GM12878 (cell line): ENCODE measurements at regions not wholly inside any gene's neighbourhood (a gene's known extent, or its start where the extent isn't known, plus 50 kb on each side); places are given as distances from the start of the nearest gene placed in this dataset.

Source experiments
- ATAC-seq: fragments of 200-7000 bp; cut with Tn5 transposase; 3 replicates; pipeline ENCODE4 v1.9.1; 2020; ENCODE audit warnings: mild to moderate bottlenecking, moderate library complexity
- BruUV-seq: library from RNA; stranded (reverse); fragments of 400-500 nt; replicated peaks from 2 replicates; lab custom pipeline; 2021; lab: Mats Ljungman, UMichigan
- CTCF ChIA-PET: fragments of 300-600 bp; sonication (Branson Sonifier 250); formaldehyde crosslinking; extraction: SDS; loops from one replicate; lab custom pipeline; 2021; ENCODE audit warnings: inconsistent platforms; lab: Yijun Ruan, JAX
- POLR2A ChIA-PET: fragments of 350-600 bp; formaldehyde crosslinking; extraction: SDS; loops from one replicate; lab custom pipeline; 2021; ENCODE audit warnings: inconsistent platforms; lab: Charles Lee
- RAD21 ChIA-PET: fragments of 300-600 bp; sonication (Branson Sonifier 250); formaldehyde crosslinking; loops from one replicate; lab custom pipeline; 2023; ENCODE audit warnings: antibody characterized with exemption; ENCODE audit not compliant: unreplicated experiment; lab: Charles Lee
- SMC1A ChIA-PET: fragments of 300-600 bp; sonication (Branson Sonifier 250); formaldehyde crosslinking; loops from one replicate; lab custom pipeline; 2023; ENCODE audit not compliant: unreplicated experiment, uncharacterized antibody; lab: Charles Lee
- DNase-seq: peaks from one replicate; pipeline ENCODE4 v3.0.0-alpha.2; 2011; ENCODE audit warnings: low read depth, low spot score
- FAIRE-seq: peaks from 3 replicates; lab custom pipeline; 2011; peaks lifted over from hg19 to GRCh38; lab: Jason Lieb, UNC
- H2AFZ ChIP-seq: 2 replicates; pipeline ENCODE4 v1.6.0; 2011; ENCODE audit warnings: low read depth, low read length, control low read depth; ENCODE audit not compliant: control insufficient read depth
- H3K27ac ChIP-seq: 2 replicates; pipeline ENCODE4 v1.5.1; 2011; ENCODE audit warnings: control low read depth; ENCODE audit not compliant: control insufficient read depth, insufficient read depth
- H3K27me3 ChIP-seq, 2 experiments: replicated peaks in 1 of 2; 2 replicates each; pipeline versions ENCODE4 v1.6.0 to v1.6.1; 2011; ENCODE audit warnings: low read length in 1 of 2; ENCODE audit not compliant: control insufficient read depth in 2 of 2, insufficient read depth in 2 of 2
- H3K36me3 ChIP-seq, 2 experiments: 2 replicates each; pipeline ENCODE4 v1.5.1; 2011; ENCODE audit warnings: low read length in 1 of 2; ENCODE audit not compliant: control insufficient read depth in 2 of 2, insufficient read depth in 2 of 2
- H3K4me1 ChIP-seq: 2 replicates; pipeline ENCODE4 v1.6.1; 2011; ENCODE audit warnings: mild to moderate bottlenecking, low read length, moderate library complexity, mixed read lengths; ENCODE audit not compliant: control insufficient read depth, insufficient read depth
- H3K4me2 ChIP-seq: 2 replicates; pipeline ENCODE4 v1.6.0; 2011; ENCODE audit warnings: control low read depth; ENCODE audit not compliant: control insufficient read depth, insufficient read depth
- H3K4me3 ChIP-seq: fragments of 200-600 bp; sonication (generic); 2 replicates; pipeline ENCODE4 v1.5.1; 2016
- H3K79me2 ChIP-seq: 2 replicates; pipeline ENCODE4 v1.6.0; 2011; ENCODE audit warnings: low read length; ENCODE audit not compliant: control insufficient read depth, insufficient read depth
- H3K9ac ChIP-seq: 2 replicates; pipeline ENCODE4 v1.8.0; 2011; ENCODE audit warnings: low read length, control low read depth, mixed read lengths; ENCODE audit not compliant: control insufficient read depth, insufficient read depth
- H3K9me3 ChIP-seq: replicated peaks from 3 replicates; pipeline ENCODE4 v1.5.1; 2011; ENCODE audit warnings: mild to moderate bottlenecking, low read length; ENCODE audit not compliant: control insufficient read depth, insufficient read depth
- H4K20me1 ChIP-seq: 2 replicates; pipeline ENCODE4 v1.6.0; 2011; ENCODE audit not compliant: control insufficient read depth, insufficient read depth
- BHLHE40 ChIP-seq, 2 experiments: fragments of 450-650 bp in 1 of 2; IDR thresholded peaks; 2 replicates each; pipeline ENCODE4 v1.6.1; 2011 to 2017; ENCODE audit warnings: low read depth in 2 of 2, borderline replicate concordance in 1 of 2, improper control_type of control experiment in 1 of 2, low read length in 1 of 2, mild to moderate bottlenecking in 1 of 2
- BMI1 ChIP-seq: fragments of 450-650 bp; IDR thresholded peaks from 2 replicates; pipeline ENCODE4 v1.6.1; 2016; ENCODE audit warnings: mild to moderate bottlenecking, moderate library complexity, borderline replicate concordance
- CBX3 ChIP-seq: fragments of 200-600 bp; sonication (generic); IDR thresholded peaks from 2 replicates; pipeline ENCODE4 v1.6.1; 2016; ENCODE audit warnings: low read depth, borderline replicate concordance
- HDGF ChIP-seq: fragments of 450-650 bp; IDR thresholded peaks from 2 replicates; pipeline ENCODE4 v1.6.1; 2016; ENCODE audit warnings: antibody characterized with exemption
- LARP7 ChIP-seq: fragments of 450-650 bp; IDR thresholded peaks from 2 replicates; pipeline ENCODE4 v1.6.1; 2017; ENCODE audit warnings: mild to moderate bottlenecking
- MTA2 ChIP-seq: fragments of 450-650 bp; IDR thresholded peaks from 2 replicates; pipeline ENCODE4 v1.6.1; 2016; ENCODE audit warnings: low read depth, mild to moderate bottlenecking, moderate library complexity
- NFIC ChIP-seq: IDR thresholded peaks from 2 replicates; pipeline ENCODE4 v1.6.1; 2012; ENCODE audit warnings: low read depth, mild to moderate bottlenecking, inconsistent platforms, low read length, moderate library complexity
- NFXL1 ChIP-seq: fragments of 450-650 bp; IDR thresholded peaks from 2 replicates; pipeline ENCODE4 v1.6.1; 2017; ENCODE audit warnings: antibody characterized with exemption, mild to moderate bottlenecking, borderline replicate concordance
- NFYB ChIP-seq: IDR thresholded peaks from 2 replicates; pipeline ENCODE4 v1.6.1; 2011; ENCODE audit warnings: low read depth, mild to moderate bottlenecking, low read length, improper control_type of control experiment, moderate library complexity; ENCODE audit not compliant: insufficient read depth
- POLR2A ChIP-seq: IDR thresholded peaks from 2 replicates; pipeline ENCODE4 v1.6.1; 2011; ENCODE audit warnings: low read depth, mild to moderate bottlenecking, low read length
- RAD21 ChIP-seq: IDR thresholded peaks from 2 replicates; pipeline ENCODE4 v1.6.1; 2011; ENCODE audit warnings: mild to moderate bottlenecking, low read depth, low read length, moderate library complexity; ENCODE audit not compliant: insufficient read depth
- SRF ChIP-seq, 2 experiments: IDR thresholded peaks; 2 replicates each; pipeline ENCODE4 v1.6.1; 2011; ENCODE audit warnings: low read depth in 2 of 2, low read length in 2 of 2, mild to moderate bottlenecking in 1 of 2, moderate library complexity in 1 of 2
- STAT3 ChIP-seq: IDR thresholded peaks from 2 replicates; pipeline ENCODE4 v1.6.1; 2011; ENCODE audit warnings: low read depth, low read length, improper control_type of control experiment
- ZNF217 ChIP-seq: fragments of 450-650 bp; IDR thresholded peaks from 2 replicates; pipeline ENCODE4 v1.6.1; 2017; ENCODE audit warnings: antibody characterized with exemption, mild to moderate bottlenecking
- WGBS: methylation state at CpG from one replicate; pipeline ENCODE4 v1.1.6; 2016; ENCODE audit warnings: low lambda C conversion rate; ENCODE audit not compliant: insufficient replicate concordance, insufficient coverage; ENCODE audit errors: missing lambda C conversion rate; 5-methylcytosine and 5-hydroxymethylcytosine counted together
- in situ Hi-C: fragments of 300-500 bp; cut with MboI; formaldehyde crosslinking; loops from 9 replicates; pipeline ENCODE4 v1.14.3; 2018; ENCODE audit warnings: mixed read lengths
- intact Hi-C: fragments of 100-400 bp; cut with micrococcal nuclease; formaldehyde crosslinking; loops from one replicate; pipeline ENCODE4 v1.14.2; 2022; ENCODE audit not compliant: unreplicated experiment
- TF ChIP-seq, protein P1 (sequence below): fragments of 450-650 bp; IDR thresholded peaks from 2 replicates; pipeline ENCODE4 v1.6.1; 2017; ENCODE audit warnings: mild to moderate bottlenecking, low read depth, inconsistent platforms; ENCODE audit not compliant: poor library complexity, severe bottlenecking
- TF ChIP-seq, protein P2 (sequence below): IDR thresholded peaks from 2 replicates; pipeline ENCODE4 v1.6.1; 2011; ENCODE audit warnings: borderline replicate concordance, low read depth, mild to moderate bottlenecking, moderate library complexity, mixed read lengths, low read length; ENCODE audit not compliant: insufficient read depth; ENCODE audit errors: extremely low read length
- TF ChIP-seq, protein P3 (sequence below): fragments of 150-350 bp; IDR thresholded peaks from 2 replicates; pipeline ENCODE4 v1.6.1; 2016; ENCODE audit warnings: low read depth, low read length

DNA sequence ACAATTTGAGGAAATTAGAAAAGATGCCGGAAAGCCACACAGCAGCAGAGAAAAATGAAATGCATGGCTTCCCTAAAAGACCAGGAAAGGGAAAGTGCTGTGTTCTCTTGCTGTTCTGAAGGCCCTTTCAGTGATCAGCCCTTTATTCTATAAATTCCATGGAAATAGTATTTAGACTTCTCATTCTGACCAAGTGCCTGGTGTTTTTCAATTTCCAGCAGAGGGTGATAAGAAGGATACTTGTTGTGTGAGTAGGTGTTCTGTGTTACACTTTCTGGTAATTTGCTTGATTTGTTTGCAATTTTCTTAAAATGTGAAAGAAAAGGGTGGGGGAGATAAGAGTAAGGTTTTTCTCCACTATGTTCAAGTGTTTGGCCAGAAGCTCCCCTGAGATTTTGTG lies 504.5 kb downstream of the IRS1 start:
- POLR2A ChIA-PET: no interaction called here

More for the DNA sequence above, 504.5 kb downstream of the IRS1 start:
- no TSS peak for BruUV-seq
- no peak overlapping the region for H2AFZ ChIP-seq
- H3K9me3 ChIP-seq: no peaks in the 10 kb centered on the region
- H4K20me1 ChIP-seq: no peaks in the 10 kb centered on the region
- no peak overlapping the region for H3K4me3 ChIP-seq
- no peak overlapping the region for H3K4me2 ChIP-seq
- TF ChIP-seq LARP7 (no peak), HDGF (no peak), POLR2A (no peak), SRF (IDR thresholded peaks at IDR 0.05; ENCODE audit: low read depth in 2 of 2, low read length in 2 of 2) (no peak), MTA2 (no peak), NFYB (no peak), STAT3 (no peak), CBX3 (no peak), NFXL1 (no peak), BHLHE40 (IDR thresholded peaks at IDR 0.05; ENCODE audit: borderline replicate concordance in 1 of 2, low read depth in 2 of 2, low read length in 1 of 2) (no peak), NFIC (no peak), ZNF217 (no peak), RAD21 (no peak), BMI1 (no peak)
- TF ChIP-seq, protein P1, sequence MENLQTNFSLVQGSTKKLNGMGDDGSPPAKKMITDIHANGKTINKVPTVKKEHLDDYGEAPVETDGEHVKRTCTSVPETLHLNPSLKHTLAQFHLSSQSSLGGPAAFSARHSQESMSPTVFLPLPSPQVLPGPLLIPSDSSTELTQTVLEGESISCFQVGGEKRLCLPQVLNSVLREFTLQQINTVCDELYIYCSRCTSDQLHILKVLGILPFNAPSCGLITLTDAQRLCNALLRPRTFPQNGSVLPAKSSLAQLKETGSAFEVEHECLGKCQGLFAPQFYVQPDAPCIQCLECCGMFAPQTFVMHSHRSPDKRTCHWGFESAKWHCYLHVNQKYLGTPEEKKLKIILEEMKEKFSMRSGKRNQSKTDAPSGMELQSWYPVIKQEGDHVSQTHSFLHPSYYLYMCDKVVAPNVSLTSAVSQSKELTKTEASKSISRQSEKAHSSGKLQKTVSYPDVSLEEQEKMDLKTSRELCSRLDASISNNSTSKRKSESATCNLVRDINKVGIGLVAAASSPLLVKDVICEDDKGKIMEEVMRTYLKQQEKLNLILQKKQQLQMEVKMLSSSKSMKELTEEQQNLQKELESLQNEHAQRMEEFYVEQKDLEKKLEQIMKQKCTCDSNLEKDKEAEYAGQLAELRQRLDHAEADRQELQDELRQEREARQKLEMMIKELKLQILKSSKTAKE: no peak
- TF ChIP-seq, protein P2, sequence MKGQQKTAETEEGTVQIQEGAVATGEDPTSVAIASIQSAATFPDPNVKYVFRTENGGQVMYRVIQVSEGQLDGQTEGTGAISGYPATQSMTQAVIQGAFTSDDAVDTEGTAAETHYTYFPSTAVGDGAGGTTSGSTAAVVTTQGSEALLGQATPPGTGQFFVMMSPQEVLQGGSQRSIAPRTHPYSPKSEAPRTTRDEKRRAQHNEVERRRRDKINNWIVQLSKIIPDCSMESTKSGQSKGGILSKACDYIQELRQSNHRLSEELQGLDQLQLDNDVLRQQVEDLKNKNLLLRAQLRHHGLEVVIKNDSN: no peak
- TF ChIP-seq, protein P3, sequence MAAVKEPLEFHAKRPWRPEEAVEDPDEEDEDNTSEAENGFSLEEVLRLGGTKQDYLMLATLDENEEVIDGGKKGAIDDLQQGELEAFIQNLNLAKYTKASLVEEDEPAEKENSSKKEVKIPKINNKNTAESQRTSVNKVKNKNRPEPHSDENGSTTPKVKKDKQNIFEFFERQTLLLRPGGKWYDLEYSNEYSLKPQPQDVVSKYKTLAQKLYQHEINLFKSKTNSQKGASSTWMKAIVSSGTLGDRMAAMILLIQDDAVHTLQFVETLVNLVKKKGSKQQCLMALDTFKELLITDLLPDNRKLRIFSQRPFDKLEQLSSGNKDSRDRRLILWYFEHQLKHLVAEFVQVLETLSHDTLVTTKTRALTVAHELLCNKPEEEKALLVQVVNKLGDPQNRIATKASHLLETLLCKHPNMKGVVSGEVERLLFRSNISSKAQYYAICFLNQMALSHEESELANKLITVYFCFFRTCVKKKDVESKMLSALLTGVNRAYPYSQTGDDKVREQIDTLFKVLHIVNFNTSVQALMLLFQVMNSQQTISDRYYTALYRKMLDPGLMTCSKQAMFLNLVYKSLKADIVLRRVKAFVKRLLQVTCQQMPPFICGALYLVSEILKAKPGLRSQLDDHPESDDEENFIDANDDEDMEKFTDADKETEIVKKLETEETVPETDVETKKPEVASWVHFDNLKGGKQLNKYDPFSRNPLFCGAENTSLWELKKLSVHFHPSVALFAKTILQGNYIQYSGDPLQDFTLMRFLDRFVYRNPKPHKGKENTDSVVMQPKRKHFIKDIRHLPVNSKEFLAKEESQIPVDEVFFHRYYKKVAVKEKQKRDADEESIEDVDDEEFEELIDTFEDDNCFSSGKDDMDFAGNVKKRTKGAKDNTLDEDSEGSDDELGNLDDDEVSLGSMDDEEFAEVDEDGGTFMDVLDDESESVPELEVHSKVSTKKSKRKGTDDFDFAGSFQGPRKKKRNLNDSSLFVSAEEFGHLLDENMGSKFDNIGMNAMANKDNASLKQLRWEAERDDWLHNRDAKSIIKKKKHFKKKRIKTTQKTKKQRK: no peak
- intact Hi-C loops (no loop called here), in situ Hi-C loops (no loop called here)
- ChIA-PET SMC1A (interaction anchor here (1.1 kb wide), 1 partner anchor 28 kb away, joined by 3 read pairs; no protein-coding TSS in a partner anchor), RAD21 (interaction anchor here (0.7 to 0.9 kb wide), 2 partner anchors 17 to 41 kb away, joined by 3 read pairs; no protein-coding TSS in a partner anchor), CTCF (interaction anchor here (0.6 kb wide), 2 partner anchors 10 to 14 kb away, joined by 3 read pairs; no protein-coding TSS in a partner anchor)
- no peaks in the 10 kb centered on the region for H3K27me3 ChIP-seq
- H3K79me2 ChIP-seq: no peaks in the 10 kb centered on the region
- no peak for DNase-seq
- ATAC-seq: no peak
- H3K4me1 ChIP-seq: no peaks in the 10 kb centered on the region
- no peak overlapping the region for H3K27ac ChIP-seq
- no peak for FAIRE-seq
- no peaks in the 10 kb centered on the region for H3K36me3 ChIP-seq
- H3K9ac ChIP-seq: no peak overlapping the region
- 40% methylated on average over 1 of the region's 1 CpG for WGBS
